ENCODE measurements at regions not wholly inside any gene's neighbourhood (a gene's known extent, or its start where the extent isn't known, plus 50 kb on each side); places are given as distances from the start of the nearest gene placed in this dataset.

DNA sequence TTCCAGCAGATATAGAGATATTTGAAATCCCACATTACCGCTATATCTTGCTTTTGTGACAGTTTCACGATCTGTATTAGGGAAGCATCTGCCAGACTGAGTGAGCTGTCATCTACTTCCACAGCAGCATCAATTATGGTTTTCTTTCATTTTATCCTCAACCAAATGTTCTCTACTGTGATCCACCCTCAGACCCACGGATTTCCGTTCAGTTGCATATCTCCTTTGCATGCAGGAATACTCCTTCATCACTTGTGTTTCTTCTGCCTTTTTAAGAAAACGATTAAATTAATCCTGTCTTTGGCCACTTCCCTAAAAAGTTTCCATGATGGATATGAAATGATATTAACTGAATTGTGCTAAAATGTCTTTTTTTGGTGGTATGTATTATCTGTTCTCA, 262.1 kb upstream of the ADGRB3 start:
- DNase-seq = no peak

DNA sequence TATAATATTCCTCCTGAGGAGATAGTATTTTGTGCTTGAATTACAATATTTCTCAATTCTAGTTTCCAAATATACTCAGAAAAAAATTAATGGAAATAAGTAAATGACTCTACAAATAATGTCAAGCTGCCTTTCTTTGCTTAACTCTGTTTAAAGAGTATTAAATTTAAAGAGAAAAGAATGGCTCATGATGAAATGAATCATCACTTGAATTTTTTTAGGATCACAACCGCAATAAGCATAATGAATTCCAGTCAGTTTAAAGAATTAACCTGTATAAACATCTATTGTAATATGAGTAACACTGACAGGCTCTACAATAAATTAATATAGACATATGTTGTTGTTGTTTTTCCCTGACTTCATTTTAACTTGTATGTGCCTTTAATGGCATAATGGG, 266.2 kb upstream of the ADGRB3 start:
- DNase-seq = no peak

DNA sequence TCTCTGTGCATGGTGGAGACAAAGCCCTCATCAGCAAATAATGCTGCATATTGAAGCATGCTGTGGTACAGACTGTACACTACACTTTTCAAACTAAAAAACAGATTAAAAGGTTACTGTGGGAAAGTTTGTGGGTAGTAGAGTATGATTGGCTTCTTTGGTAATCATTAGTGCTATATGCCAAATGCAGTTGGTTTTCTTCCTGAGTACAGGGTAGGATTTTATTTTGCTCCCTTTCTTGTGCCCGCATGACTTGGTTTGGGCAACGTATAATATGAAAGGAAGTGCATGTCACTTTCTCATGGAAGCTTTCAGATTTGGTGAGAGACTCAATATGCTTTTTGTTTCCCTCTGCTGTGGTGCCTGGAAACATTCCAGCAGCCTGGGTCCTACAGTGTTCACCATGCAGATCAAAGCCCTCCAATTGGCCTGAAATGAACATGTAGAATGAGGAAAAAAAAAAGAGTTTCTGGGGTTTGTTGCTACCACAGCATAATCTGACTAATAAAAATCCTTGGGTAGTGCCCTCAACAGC, 270.7 kb upstream of the ADGRB3 start:
- DNase-seq = no peak

- no peak for DNase-seq
Measured at GRCh38 chr6:68343901-68344300, 291.2 kb upstream of the ADGRB3 start.

GRCh38 chr6:68342286-68342685, 292.8 kb upstream of the ADGRB3 start:
- DNase-seq = no peak

- no peak for DNase-seq
Measured at GRCh38 chr6:68339488-68340131, 295.5 kb upstream of the ADGRB3 start.

DNA sequence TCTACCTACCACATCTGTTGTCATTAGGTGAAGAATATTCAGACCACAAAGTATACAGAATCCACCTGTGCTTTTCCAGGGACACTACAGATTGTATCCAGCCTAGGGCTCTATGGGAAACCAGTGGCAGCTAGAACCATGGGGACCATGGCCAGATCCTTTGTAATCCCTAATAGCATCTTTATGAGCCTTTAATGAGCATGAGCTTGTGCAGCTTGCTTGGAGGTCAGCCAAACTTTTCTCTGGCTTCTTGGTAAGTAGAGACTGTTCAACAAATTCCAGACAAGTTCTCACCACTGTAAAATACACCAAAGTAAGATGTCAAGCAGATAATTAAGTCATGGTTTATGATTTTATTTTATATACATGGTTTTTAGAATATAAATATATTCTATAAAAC, 301.6 kb upstream of the ADGRB3 start:
- DNase-seq = no peak

GRCh38 chr6:68328156-68328555, 306.9 kb upstream of the ADGRB3 start:
- no peak for DNase-seq

DNA sequence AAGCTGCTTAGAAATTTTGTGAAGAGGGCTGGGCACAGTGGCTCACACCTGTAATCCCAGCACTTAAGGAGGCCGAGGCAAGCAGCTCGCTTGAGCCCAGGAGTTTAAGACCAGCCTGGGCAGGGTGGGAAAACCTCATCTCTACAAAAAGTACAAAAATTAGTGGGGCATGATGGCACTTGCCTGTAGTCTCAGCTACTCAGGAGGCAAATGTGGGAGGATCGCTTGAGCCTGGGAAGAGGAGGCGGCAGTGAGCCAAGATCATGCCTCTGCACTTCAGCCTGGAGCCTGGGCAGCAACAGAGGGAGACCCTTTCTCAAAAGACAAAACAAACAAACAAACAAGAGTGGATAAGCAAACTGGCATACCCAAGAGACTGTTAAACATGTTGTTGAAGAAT, 308.3 kb upstream of the ADGRB3 start:
- DNase-seq = no peak

DNA sequence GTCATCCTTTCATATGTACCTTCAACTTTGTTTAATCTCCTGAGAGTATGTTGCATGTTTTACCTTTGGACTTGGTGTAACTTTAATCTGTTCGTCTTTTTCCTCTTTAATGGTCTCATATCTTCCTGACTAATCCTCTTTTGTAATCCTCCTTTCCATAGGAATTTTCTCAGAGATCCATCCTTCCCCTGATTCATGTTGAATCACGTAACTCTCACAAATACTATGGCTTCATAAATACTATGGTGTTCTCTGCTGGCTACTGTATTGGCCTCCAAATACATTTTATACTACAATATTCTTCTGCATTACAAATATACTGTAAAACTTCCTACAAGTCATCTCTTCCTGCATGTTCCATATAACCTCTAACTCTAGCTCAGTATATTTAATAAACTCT, 317.7 kb upstream of the ADGRB3 start:
- no peak for DNase-seq

DNA sequence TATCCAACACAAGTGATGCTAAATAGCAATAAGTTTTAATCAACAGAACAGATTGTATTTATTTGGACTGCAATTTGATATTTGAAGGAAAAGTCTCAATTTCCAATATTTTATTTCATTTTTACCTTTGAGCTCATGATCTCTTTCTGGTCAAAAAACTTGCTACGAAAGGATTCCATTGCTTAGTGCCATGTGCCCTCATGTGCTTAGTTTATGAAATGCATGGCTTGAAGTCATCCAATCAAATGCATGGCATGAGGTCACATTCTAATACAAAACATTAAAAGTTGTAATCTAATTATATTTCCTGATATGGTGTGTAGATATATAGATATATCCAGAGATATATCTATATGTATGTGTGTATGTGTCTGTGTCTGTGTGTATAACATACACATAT, 321.2 kb upstream of the ADGRB3 start:
- no peak for DNase-seq

DNA sequence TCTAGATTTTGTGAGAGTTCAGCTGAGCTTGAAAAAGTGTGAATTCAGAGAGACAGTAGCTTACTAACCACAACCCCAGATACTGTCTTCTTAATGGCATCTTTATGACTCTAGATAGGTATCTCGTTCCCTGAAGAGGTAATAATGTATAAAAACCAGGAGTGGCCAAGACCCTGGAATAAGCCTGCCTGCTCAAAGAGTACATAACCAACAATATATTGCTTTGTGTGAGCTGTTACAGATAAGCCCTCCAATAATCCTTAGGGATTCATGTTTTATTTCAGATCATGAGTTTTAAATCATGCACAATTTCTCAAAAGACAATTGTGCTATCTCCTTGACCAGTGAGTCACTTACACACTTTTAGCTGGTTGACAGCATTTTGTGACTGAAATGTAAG, 327.8 kb upstream of the ADGRB3 start:
- no peak for DNase-seq

DNA sequence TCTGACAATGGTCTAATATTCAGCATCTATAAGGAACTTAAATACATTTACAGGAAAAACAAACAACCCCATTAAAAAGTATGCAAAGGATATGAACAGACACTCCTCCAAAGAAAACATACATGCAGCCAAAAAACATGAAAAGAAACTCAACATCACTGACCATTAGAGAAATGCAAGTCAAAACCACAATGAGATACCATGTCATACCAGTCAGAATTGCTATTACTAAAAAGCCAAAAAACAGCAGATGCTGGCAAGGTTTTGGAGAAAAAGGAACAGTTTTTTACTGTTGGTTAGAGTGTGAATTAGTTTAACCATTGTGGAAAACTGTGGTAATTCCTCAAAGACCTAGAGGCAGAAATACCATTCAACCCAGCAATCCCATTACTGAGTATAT, 339.0 kb upstream of the ADGRB3 start:
- no peak for DNase-seq

GRCh38 chr6:68282646-68283045, 352.4 kb upstream of the ADGRB3 start:
- DNase-seq = no peak

GRCh38 chr6:68279793-68280557, 355.1 kb upstream of the ADGRB3 start:
- no peak for DNase-seq

- no peak for DNase-seq
Measured at GRCh38 chr6:68273297-68273696, 361.8 kb upstream of the ADGRB3 start.

DNA sequence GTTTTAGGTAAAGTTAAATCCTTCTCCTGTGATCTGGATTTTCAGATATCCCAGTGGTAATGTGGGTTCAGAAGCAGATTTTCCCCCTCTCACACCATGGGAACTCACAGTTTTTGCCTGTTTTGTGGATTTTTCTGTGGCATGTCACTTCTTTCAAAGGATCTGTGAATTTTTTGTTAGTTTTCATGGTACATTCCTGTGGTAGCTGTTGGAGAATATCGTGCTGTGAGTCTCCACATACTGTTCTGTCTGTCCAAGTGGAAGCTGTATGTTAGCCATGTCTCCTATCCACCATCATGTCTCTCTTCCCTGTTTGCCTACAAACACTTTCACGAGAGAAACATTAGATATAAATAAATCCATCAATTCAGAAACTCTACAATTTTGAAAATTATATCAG, 378.7 kb upstream of the ADGRB3 start:
- no peak for DNase-seq

DNA sequence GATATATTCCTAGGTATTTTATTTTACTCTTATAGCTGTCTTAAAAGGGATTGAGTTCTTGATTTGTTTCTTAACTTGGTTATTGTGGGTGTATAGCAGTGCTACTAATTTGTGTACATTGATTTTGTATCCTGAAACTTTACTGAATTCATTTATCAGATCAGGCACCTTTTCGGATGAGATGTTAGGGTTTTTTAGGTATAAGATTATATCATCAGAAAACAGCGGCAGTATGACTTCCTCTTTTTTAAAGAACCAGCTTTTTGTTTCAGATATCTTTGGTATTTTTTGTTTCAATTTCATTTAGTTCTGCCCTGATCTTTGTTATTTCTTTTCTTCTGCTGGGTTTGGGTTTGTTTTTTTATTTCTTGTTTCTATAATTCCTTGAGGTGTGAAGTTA, 382.4 kb upstream of the ADGRB3 start:
- no peak for DNase-seq

DNA sequence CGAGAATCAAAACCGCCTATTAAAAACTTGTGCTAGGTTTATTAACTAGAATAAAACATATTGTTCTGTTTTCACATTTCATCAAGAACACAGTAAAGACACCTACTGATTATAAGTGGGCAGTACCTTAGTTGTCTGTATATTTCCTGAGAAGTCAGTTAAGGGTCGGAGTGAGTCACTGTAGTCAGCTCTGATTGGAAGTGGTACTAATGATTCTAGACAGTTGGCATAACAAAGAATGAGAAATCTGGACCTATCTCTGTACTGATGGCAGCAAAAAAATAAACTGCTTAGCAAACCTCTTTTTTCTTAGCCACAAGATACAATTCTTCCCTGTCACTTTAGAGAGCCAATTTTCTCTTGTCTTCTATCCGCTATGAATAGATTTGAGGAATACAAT, 387.3 kb upstream of the ADGRB3 start:
- DNase-seq = no peak

DNA sequence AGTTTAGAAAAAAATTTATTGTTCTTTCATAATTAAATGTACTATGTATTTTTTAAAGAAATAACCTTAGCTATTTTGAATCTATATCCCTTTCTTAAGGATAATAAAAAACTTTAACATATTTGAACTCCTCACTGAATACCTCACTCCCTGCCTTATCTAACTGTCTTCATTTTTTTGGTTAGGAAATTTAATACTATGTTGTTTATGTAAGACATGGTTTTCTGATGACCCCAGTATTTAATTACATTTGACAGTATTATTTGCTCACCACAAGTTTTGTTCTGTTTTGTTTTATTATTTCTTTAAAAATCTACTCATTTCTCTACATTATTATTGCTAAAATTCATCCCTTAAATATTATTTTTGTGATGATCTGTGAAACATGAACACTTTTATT, 394.4 kb upstream of the ADGRB3 start:
- no peak for DNase-seq

DNA sequence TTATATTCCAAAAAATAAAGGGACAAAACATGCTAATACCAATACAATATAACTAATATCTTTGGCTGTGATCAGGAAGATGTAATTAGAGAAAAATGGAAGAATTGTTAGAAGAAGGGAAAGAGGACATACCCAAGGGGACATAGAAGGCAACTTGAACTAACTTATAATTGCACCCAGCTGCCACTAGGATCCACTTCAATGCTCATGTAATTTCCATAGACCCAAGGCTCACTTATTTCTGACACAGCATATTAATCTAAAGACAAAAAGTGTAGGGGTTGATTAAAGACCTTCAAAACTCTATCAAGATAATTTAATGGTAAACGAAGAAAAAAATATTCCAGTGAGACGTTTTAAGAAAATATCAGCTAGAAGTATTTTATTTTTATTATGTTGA, 396.0 kb upstream of the ADGRB3 start:
- DNase-seq = no peak

- no peak for DNase-seq
Measured at GRCh38 chr6:68238097-68238601, 396.9 kb upstream of the ADGRB3 start.

- DNase-seq = no peak
Measured at GRCh38 chr6:68237205-68237604, 397.9 kb upstream of the ADGRB3 start.

- DNase-seq = no peak
Measured at GRCh38 chr6:68235326-68235784, 399.7 kb upstream of the ADGRB3 start.
